Parathyroid adenoma (tissue), 2 donors: ENCODE measurements at regions not wholly inside any gene's neighbourhood (a gene's known extent, or its start where the extent isn't known, plus 50 kb on each side); places are given as distances from the start of the nearest gene placed in this dataset.

Experiments used
- H2AFZ ChIP-seq: fragments of 300-600 bp; sonication (generic); one replicate; pipeline ENCODE4 v1.7.0; 2017; ENCODE audit warnings: antibody characterized with exemption, mild to moderate bottlenecking
- H3K27ac ChIP-seq: fragments of 300-600 bp; sonication (generic); one replicate; pipeline ENCODE4 v1.7.0; 2017
- H3K27me3 ChIP-seq: fragments of 300-600 bp; sonication (generic); one replicate; pipeline ENCODE4 v1.7.0; 2017; ENCODE audit warnings: low read length; ENCODE audit not compliant: control insufficient read depth, insufficient read depth
- H3K36me3 ChIP-seq: fragments of 300-600 bp; sonication (generic); one replicate; pipeline ENCODE4 v1.7.0; 2017; ENCODE audit warnings: low read length; ENCODE audit not compliant: control insufficient read depth, insufficient read depth
- H3K4me1 ChIP-seq: fragments of 300-600 bp; sonication (generic); one replicate; pipeline ENCODE4 v1.7.0; 2017; ENCODE audit warnings: control low read depth
- H3K4me2 ChIP-seq: fragments of 300-600 bp; sonication (generic); one replicate; pipeline ENCODE4 v1.7.0; 2017; ENCODE audit warnings: low read length
- H3K4me3 ChIP-seq: fragments of 300-600 bp; sonication (generic); one replicate; pipeline ENCODE4 v1.7.0; 2017; ENCODE audit warnings: low read depth, low read length
- H3K79me2 ChIP-seq: fragments of 300-600 bp; sonication (generic); one replicate; pipeline ENCODE4 v1.7.0; 2017; ENCODE audit warnings: control low read depth
- H3K9ac ChIP-seq: fragments of 300-600 bp; sonication (generic); one replicate; pipeline ENCODE4 v1.7.0; 2017; ENCODE audit warnings: mild to moderate bottlenecking
- H3K9me3 ChIP-seq: fragments of 300-600 bp; sonication (generic); one replicate; pipeline ENCODE4 v1.7.0; 2017; ENCODE audit warnings: low read length; ENCODE audit not compliant: control insufficient read depth
- CTCF ChIP-seq: fragments of 300-600 bp; sonication (generic); IDR thresholded peaks from one replicate; pipeline ENCODE4 v1.7.0; 2017; ENCODE audit warnings: antibody characterized with exemption, mild to moderate bottlenecking
- donor health status: primary hyperparathyroidism.

DNA sequence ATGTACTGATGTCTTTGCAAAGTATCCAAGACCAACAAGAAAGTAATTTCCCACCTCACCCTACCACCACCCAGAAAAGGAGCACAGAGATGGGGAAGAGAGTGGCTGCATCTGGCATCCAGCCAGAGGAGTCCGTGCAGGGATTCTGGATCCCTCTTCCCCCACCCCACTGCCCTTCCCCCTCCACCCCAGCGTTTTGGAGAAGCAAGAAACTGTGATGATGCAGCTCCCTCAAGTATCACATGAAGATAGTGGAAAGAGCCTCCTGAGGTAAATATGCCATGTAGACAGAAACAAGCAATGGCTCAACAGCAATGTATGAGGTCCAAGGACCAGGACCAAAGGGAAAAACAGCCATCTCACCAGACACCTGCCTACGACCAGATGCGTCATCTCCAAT lies 153.8 kb downstream of the DEPDC1B start:
- H3K27ac ChIP-seq = no peak overlapping the region
- H3K79me2 ChIP-seq = no peaks in the 10 kb centered on the region
- H3K4me1 ChIP-seq = no peaks in the 10 kb centered on the region
- no peaks in the 10 kb centered on the region for H3K36me3 ChIP-seq
- no peak overlapping the region for H3K4me2 ChIP-seq
- no peak overlapping the region for H3K4me3 ChIP-seq
- H3K9me3 ChIP-seq = no peaks in the 10 kb centered on the region
- no peak overlapping the region for H2AFZ ChIP-seq
- no peak for TF ChIP-seq CTCF
- H3K27me3 ChIP-seq = no peaks in the 10 kb centered on the region
- H3K9ac ChIP-seq = no peak overlapping the region

DNA sequence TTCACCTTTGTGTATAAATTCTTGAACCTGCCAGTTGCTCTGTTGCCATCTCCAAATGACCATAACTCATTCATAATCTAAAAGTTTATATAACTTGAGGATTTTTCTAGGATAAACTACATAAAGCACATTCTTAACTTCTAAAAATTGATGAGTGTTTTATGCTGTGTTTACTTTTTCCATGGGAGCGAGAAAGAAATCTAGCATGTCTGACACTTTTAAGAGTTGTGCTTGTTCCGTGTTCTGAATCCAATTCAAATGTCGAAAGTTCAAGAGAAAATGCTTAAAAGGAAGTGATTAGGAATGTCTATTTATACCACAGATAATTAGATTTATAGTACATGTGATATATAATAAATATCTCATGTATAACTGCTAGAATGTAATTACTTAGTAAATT lies 154.4 kb downstream of the DEPDC1B start:
- Histone ChIP-seq H3K4me1 (no peaks in the 10 kb centered on the region), H3K36me3 (no peaks in the 10 kb centered on the region), H3K4me3 (no peak overlapping the region), H3K9ac (no peak overlapping the region), H3K27ac (no peak overlapping the region), H3K27me3 (no peaks in the 10 kb centered on the region), H3K9me3 (no peaks in the 10 kb centered on the region), H3K4me2 (no peak overlapping the region), H3K79me2 (no peaks in the 10 kb centered on the region), H2AFZ (no peak overlapping the region)
- no peak for TF ChIP-seq CTCF

GRCh38 chr5:60544142-60544541 lies 155.8 kb downstream of the DEPDC1B start:
- TF ChIP-seq CTCF = no peak
- no peaks in the 10 kb centered on the region for H3K4me1 ChIP-seq

DNA sequence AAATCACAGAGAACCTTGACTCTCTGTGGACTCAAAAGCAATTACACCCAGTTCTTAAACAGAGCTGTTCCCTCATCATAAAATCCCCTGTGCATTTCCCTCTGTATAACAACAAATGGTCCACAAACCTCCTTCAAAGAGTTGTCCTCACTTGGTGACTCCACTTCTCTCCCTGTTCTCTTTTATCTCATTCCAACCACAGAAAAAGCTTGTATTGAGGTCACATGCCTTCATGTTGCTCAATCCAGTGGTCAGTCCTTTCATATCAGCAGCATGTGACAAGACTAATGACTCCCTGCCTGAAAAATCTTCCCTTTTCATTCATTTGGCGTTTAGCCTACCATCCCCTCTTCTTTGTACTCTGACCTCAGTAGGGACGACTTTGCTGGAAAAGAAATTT lies 158.0 kb downstream of the DEPDC1B start:
- no peaks in the 10 kb centered on the region for H3K27me3 ChIP-seq
- H3K4me1 ChIP-seq = no peaks in the 10 kb centered on the region
- H3K9me3 ChIP-seq = no peaks in the 10 kb centered on the region
- H3K36me3 ChIP-seq = no peaks in the 10 kb centered on the region
- H3K79me2 ChIP-seq = no peaks in the 10 kb centered on the region
- H3K27ac ChIP-seq = no peak overlapping the region
- H3K9ac ChIP-seq = no peak overlapping the region
- no peak for TF ChIP-seq CTCF
- no peak overlapping the region for H3K4me2 ChIP-seq
- H3K4me3 ChIP-seq = no peak overlapping the region
- no peak overlapping the region for H2AFZ ChIP-seq

More at GRCh38 chr5:60544142-60544541, 155.8 kb downstream of the DEPDC1B start:
- H3K79me2 ChIP-seq = no peaks in the 10 kb centered on the region
- no peaks in the 10 kb centered on the region for H3K27me3 ChIP-seq
- H3K36me3 ChIP-seq = no peaks in the 10 kb centered on the region
- H3K4me3 ChIP-seq = no peak overlapping the region
- H3K9me3 ChIP-seq = no peaks in the 10 kb centered on the region
- no peak overlapping the region for H2AFZ ChIP-seq
- H3K4me2 ChIP-seq = no peak overlapping the region
- H3K9ac ChIP-seq = no peak overlapping the region
- no peak overlapping the region for H3K27ac ChIP-seq
